PC-9 (cell line): ENCODE measurements at regions not wholly inside any gene's neighbourhood (a gene's known extent, or its start where the extent isn't known, plus 50 kb on each side); places are given as distances from the start of the nearest gene placed in this dataset.

Source experiments
- BruUV-seq: library from RNA; stranded (reverse); fragments of 400-500 nt; replicated peaks from 2 replicates; lab custom pipeline; 2021; lab: Mats Ljungman, UMichigan
- CTCF ChIA-PET: fragments of 300-600 bp; sonication (Branson Sonifier 250); formaldehyde crosslinking; loops from one replicate; lab custom pipeline; 2022; ENCODE audit warnings: antibody characterized with exemption; lab: Charles Lee
- POLR2A ChIA-PET: fragments of 300-600 bp; sonication (Branson Sonifier 250); formaldehyde crosslinking; loops from one replicate; lab custom pipeline; 2022; ENCODE audit warnings: antibody characterized with exemption; ENCODE audit not compliant: unreplicated experiment; lab: Charles Lee
- DNase-seq, 2 experiments: peaks; one replicate each; pipeline versions ENCODE4 v3.0.0 to v3.0.0-alpha.2; 2015 to 2022; ENCODE audit warnings: mixed read lengths in 1 of 2
- H2AFZ ChIP-seq: fragments of 200-600 bp; sonication (generic); 2 replicates; pipeline ENCODE4 v1.8.1; 2017; ENCODE audit warnings: antibody characterized with exemption
- H3F3A ChIP-seq: fragments of 200-600 bp; sonication (generic); 2 replicates; pipeline ENCODE4 v1.8.1; 2017; ENCODE audit warnings: antibody characterized with exemption, mild to moderate bottlenecking, low read depth; ENCODE audit not compliant: insufficient read depth
- H3K27ac ChIP-seq: fragments of 200-600 bp; sonication (generic); 2 replicates; pipeline ENCODE4 v1.6.1; 2016; ENCODE audit warnings: mixed run types
- H3K27me3 ChIP-seq: fragments of 200-600 bp; sonication (generic); 2 replicates; pipeline ENCODE4 v1.6.1; 2016; ENCODE audit warnings: low read depth, mixed run types; ENCODE audit not compliant: insufficient read depth
- H3K36me3 ChIP-seq: fragments of 200-600 bp; sonication (generic); 2 replicates; pipeline ENCODE4 v1.6.1; 2016; ENCODE audit warnings: low read depth, mixed run types
- H3K4me1 ChIP-seq: fragments of 200-600 bp; sonication (generic); replicated peaks from 2 replicates; pipeline ENCODE4 v1.6.1; 2016; ENCODE audit warnings: mixed run types; ENCODE audit not compliant: insufficient read depth
- H3K4me2 ChIP-seq: fragments of 200-600 bp; sonication (generic); 2 replicates; pipeline ENCODE4 v1.6.1; 2017; ENCODE audit warnings: mixed run types
- H3K4me3 ChIP-seq: fragments of 200-600 bp; sonication (generic); 2 replicates; pipeline ENCODE4 v1.6.1; 2016; ENCODE audit warnings: mixed run types
- H3K79me2 ChIP-seq: fragments of 200-600 bp; sonication (generic); 2 replicates; pipeline ENCODE4 v1.6.1; 2017; ENCODE audit warnings: low read depth, mixed run types
- H3K9me2 ChIP-seq: fragments of 200-600 bp; sonication (generic); 2 replicates; pipeline ENCODE4 v1.8.1; 2017; ENCODE audit warnings: mild to moderate bottlenecking; ENCODE audit not compliant: insufficient read depth
- H3K9me3 ChIP-seq: fragments of 200-600 bp; sonication (generic); 2 replicates; pipeline ENCODE4 v1.8.1; 2016; ENCODE audit warnings: low read depth; ENCODE audit not compliant: insufficient read depth
- H4K20me1 ChIP-seq: fragments of 200-600 bp; sonication (generic); 2 replicates; pipeline ENCODE4 v1.8.1; 2017; ENCODE audit not compliant: insufficient read depth
- EZH2 ChIP-seq: fragments of 200-600 bp; sonication (generic); IDR thresholded peaks from 2 replicates; pipeline ENCODE4 v1.8.0; 2017; ENCODE audit warnings: antibody characterized with exemption, low read depth
- intact Hi-C: fragments of 100-400 bp; cut with micrococcal nuclease; formaldehyde crosslinking; loops from one replicate; pipeline ENCODE4 v1.10.0; 2022; ENCODE audit not compliant: unreplicated experiment
- TF ChIP-seq, protein P1 (sequence below): fragments of 200-600 bp; sonication (generic); conservative IDR thresholded peaks from 2 replicates; pipeline ENCODE4 v1.6.1; 2017; ENCODE audit warnings: mixed run types, antibody characterized with exemption, mild to moderate bottlenecking, moderate library complexity

- H3K36me3 ChIP-seq, result no peaks in the 10 kb centered on the region
- no peaks in the 10 kb centered on the region for H3K9me2 ChIP-seq
- no TSS peak for BruUV-seq
- no peaks in the 10 kb centered on the region for H4K20me1 ChIP-seq
- no peaks in the 10 kb centered on the region for H3K27me3 ChIP-seq
- H3K27ac ChIP-seq, result no peak overlapping the region
- no peak for DNase-seq
- CTCF ChIA-PET, result no interaction called here
- intact Hi-C loops, result no loop called here
- H3F3A ChIP-seq, result no peaks in the 10 kb centered on the region
- no peak overlapping the region for H3K4me2 ChIP-seq
- H3K4me3 ChIP-seq, result no peak overlapping the region
- TF ChIP-seq, protein P1, sequence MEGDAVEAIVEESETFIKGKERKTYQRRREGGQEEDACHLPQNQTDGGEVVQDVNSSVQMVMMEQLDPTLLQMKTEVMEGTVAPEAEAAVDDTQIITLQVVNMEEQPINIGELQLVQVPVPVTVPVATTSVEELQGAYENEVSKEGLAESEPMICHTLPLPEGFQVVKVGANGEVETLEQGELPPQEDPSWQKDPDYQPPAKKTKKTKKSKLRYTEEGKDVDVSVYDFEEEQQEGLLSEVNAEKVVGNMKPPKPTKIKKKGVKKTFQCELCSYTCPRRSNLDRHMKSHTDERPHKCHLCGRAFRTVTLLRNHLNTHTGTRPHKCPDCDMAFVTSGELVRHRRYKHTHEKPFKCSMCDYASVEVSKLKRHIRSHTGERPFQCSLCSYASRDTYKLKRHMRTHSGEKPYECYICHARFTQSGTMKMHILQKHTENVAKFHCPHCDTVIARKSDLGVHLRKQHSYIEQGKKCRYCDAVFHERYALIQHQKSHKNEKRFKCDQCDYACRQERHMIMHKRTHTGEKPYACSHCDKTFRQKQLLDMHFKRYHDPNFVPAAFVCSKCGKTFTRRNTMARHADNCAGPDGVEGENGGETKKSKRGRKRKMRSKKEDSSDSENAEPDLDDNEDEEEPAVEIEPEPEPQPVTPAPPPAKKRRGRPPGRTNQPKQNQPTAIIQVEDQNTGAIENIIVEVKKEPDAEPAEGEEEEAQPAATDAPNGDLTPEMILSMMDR, result no peak
- no peak for TF ChIP-seq EZH2
- POLR2A ChIA-PET, result no interaction called here
- no peaks in the 10 kb centered on the region for H3K4me1 ChIP-seq
- no peaks in the 10 kb centered on the region for H3K9me3 ChIP-seq
- no peak overlapping the region for H2AFZ ChIP-seq
- no peaks in the 10 kb centered on the region for H3K79me2 ChIP-seq
Measured at GRCh38 chr9:17990602-17991001, 411.7 kb downstream of the SH3GL2 start.

DNA sequence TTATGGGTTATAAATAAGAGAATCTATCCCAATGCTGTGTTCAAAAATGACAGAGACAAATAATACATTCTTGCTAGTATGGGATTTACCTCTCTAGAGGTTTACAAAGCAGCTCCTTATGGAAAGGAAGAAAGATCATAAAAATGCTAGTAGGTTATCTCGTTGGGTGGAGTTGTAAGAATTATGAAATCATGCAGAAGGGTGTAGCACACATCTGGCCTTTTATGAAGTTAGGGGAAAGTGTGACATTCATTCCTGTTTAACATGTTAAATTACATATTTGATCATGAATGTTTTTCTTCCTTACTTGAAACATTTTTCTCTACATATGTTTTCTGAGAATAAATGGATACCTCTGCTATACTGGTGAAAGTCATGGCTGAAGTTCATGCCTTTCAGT, 414.2 kb downstream of the SH3GL2 start:
- Histone ChIP-seq H3K9me2 (no peaks in the 10 kb centered on the region), H3F3A (no peaks in the 10 kb centered on the region), H3K36me3 (no peaks in the 10 kb centered on the region), H3K4me1 (no peaks in the 10 kb centered on the region), H3K4me2 (no peak overlapping the region), H2AFZ (no peak overlapping the region), H3K4me3 (no peak overlapping the region), H3K27ac (no peak overlapping the region), H3K27me3 (no peaks in the 10 kb centered on the region), H4K20me1 (no peaks in the 10 kb centered on the region), H3K79me2 (no peaks in the 10 kb centered on the region), H3K9me3 (no peaks in the 10 kb centered on the region)
- no peak for DNase-seq
- ChIA-PET POLR2A (no interaction called here), CTCF (no interaction called here)
- intact Hi-C loops, result no loop called here
- TF ChIP-seq, protein P1, result no peak
- TF ChIP-seq EZH2, result no peak
- no TSS peak for BruUV-seq

DNA sequence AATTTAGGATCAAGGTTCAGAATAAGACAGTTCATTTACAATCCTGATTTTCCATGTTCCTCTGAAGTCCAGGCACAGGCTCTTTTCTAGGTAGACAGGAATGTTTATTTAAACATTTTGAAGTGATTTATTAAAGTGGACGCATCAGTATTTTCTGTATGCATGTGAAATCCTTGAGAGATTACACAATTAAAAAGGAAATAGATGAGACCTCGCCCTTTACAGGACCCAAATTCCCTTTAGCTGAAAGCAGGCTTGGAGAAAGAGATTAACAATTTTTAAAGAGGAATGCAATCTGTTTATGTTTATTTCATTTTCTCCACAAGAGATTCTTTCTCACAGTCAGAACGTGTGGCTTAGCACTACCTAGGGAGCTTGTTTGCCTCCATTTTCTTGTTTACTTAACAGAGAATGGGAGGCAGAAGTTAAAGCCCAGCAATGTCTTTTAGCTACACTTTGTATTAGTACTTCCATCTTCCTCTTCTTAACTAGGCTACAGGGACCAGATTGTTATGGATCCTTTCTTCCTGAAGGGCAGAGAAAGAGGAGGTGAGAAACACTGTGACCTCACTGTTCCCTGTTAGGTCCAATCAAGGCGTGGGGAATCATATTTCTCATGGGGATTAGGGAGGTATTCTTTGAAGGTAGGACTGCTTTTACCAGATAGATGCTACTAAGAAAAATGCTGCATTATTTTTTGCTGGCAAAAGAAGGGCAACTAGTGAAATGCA, 416.0 kb downstream of the SH3GL2 start:
- Histone ChIP-seq H3K9me3 (no peaks in the 10 kb centered on the region), H4K20me1 (no peaks in the 10 kb centered on the region), H3F3A (no peaks in the 10 kb centered on the region), H3K4me3 (no peak overlapping the region), H3K4me1 (no peaks in the 10 kb centered on the region), H2AFZ (no peak overlapping the region), H3K36me3 (no peaks in the 10 kb centered on the region), H3K27me3 (no peaks in the 10 kb centered on the region), H3K4me2 (no peak overlapping the region), H3K27ac (no peak overlapping the region), H3K79me2 (no peaks in the 10 kb centered on the region), H3K9me2 (no peaks in the 10 kb centered on the region)
- BruUV-seq, result no TSS peak
- CTCF ChIA-PET, result no interaction called here
- no peak for TF ChIP-seq EZH2
- TF ChIP-seq, protein P1, result no peak
- POLR2A ChIA-PET, result no interaction called here
- intact Hi-C loops, result no loop called here
- no peak for DNase-seq
